ENCODE measurements at regions not wholly inside any gene's neighbourhood (a gene's known extent, or its start where the extent isn't known, plus 50 kb on each side); places are given as distances from the start of the nearest gene placed in this dataset.

- TF ChIP-seq POLR2A (IDR thresholded peaks at IDR 0.05; ENCODE audit: low read length): no peak
- no peak for TF ChIP-seq GATA1 (IDR thresholded peaks at IDR 0.05; ENCODE audit: low read depth, low read length)
Observed at GRCh38 chr7:54897891-54898290, 120.9 kb upstream of the EGFR start.
